GM23338 (cell line): ENCODE measurements at regions not wholly inside any gene's neighbourhood (a gene's known extent, or its start where the extent isn't known, plus 50 kb on each side); places are given as distances from the start of the nearest gene placed in this dataset.

Experiments used
- CREB1 ChIP-seq: fragments of 250-450 bp; sonication (Bioruptor Pico); IDR thresholded peaks from 2 replicates; pipeline ENCODE4 v1.5.0; 2020; ENCODE audit warnings: low read depth, mild to moderate bottlenecking, moderate library complexity
- CTCF ChIP-seq, 2 experiments: fragments of 200-600 bp in 1 of 2; sonication (generic) in 1 of 2; conservative IDR thresholded peaks; 2 replicates each; pipeline versions ENCODE4 v1.5.1 to v1.6.1; 2016 to 2017; ENCODE audit warnings: antibody characterized with exemption in 2 of 2, low read depth in 2 of 2, mild to moderate bottlenecking in 2 of 2, moderate library complexity in 1 of 2
- EZH2 ChIP-seq: fragments of 200-600 bp; sonication (generic); IDR thresholded peaks from one replicate; pipeline ENCODE4 v1.8.0; 2017; ENCODE audit warnings: antibody characterized with exemption, mild to moderate bottlenecking, low read depth; ENCODE audit not compliant: unreplicated experiment
- JUNB ChIP-seq: IDR thresholded peaks from one replicate; pipeline ENCODE4 v1.6.1; 2016; ENCODE audit warnings: antibody characterized with exemption; ENCODE audit not compliant: unreplicated experiment
- NANOG ChIP-seq: IDR thresholded peaks from 2 replicates; pipeline ENCODE4 v1.6.1; 2016; ENCODE audit warnings: antibody characterized with exemption, borderline replicate concordance
- POLR2AphosphoS5 ChIP-seq: IDR thresholded peaks from 2 replicates; pipeline ENCODE4 v1.6.1; 2016; ENCODE audit warnings: antibody characterized with exemption, low read depth
- STAT1 ChIP-seq: IDR thresholded peaks from one replicate; pipeline ENCODE4 v1.6.1; 2016; ENCODE audit warnings: antibody characterized with exemption; ENCODE audit not compliant: unreplicated experiment
- ZNF114 ChIP-seq: fragments of 250-450 bp; sonication (Bioruptor Pico); IDR thresholded peaks from 2 replicates; pipeline ENCODE4 v1.5.0; 2020; ENCODE audit warnings: mild to moderate bottlenecking, moderate library complexity
- ZNF331 ChIP-seq: fragments of 250-450 bp; sonication (Bioruptor Pico); IDR thresholded peaks from 2 replicates; pipeline ENCODE4 v1.5.0; 2020; ENCODE audit warnings: low read depth, mild to moderate bottlenecking, moderate library complexity
- ZNF462 ChIP-seq: fragments of 250-450 bp; sonication (Bioruptor Pico); IDR thresholded peaks from 2 replicates; pipeline ENCODE4 v1.5.0; 2020; ENCODE audit warnings: mild to moderate bottlenecking, moderate library complexity

DNA sequence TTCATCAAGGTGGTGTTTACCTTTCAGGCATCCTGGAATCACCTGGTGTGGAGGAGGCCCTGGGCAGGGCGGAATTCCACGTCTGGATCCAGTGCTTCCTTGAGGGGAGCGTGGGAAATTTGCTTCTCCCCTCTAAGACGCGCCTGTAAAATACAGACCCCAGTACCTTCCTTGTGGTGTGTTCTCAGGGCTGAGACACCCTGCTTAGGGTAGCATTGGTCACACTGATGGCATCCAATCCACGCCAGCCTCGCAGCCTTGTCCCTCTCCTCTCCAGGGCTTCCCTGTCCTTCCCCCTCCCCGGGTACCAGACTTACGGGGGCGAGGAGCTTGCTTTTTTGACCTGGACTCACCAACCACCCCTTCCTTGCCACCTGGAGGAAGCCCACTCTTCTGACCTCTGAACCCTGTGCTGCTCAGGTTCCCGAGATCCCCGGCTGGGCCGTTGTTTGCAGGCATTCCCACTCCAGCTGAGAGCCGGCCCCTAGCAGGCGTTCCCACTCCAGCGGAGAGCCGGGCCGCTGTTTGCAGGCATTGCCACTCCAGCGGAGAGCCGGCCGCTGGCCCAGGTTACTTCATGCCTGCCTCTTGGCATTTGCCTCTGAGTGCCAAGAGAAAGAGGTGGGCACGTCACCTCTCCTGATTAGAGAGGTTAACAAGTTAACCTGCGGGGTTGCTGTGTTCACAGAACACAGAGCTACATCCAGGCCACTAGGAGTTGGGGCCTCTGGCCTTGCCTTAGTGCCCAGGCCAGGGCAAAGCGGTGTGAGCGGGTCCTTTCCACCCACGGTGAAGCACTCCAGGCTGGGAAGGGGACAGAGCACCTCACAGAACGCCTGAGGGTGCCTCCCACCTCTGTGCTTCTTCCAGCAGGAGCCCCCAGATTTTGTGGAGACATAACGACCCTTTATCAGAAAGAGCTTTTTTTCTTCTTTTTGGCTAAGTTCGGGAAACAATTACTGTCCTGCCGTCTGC, 254.0 kb upstream of the PPP2R2D start (continued):
- no peak for TF ChIP-seq ZNF462 (CRISPR knock-in tag)
- TF ChIP-seq EZH2 = no peak
- TF ChIP-seq ZNF331 (CRISPR knock-in tag) = no peak
- no peak for TF ChIP-seq JUNB
- no peak for TF ChIP-seq NANOG
- no peak for TF ChIP-seq POLR2AphosphoS5
- TF ChIP-seq ZNF114 = no peak
- no peak for TF ChIP-seq CREB1 (CRISPR knock-in tag)
- no peak for TF ChIP-seq STAT1
- no peak for TF ChIP-seq CTCF (conservative IDR thresholded peaks at IDR 0.05; ENCODE audit: low read depth in 2 of 2)
